Osteocyte (in vitro differentiated cells): ENCODE measurements at regions not wholly inside any gene's neighbourhood (a gene's known extent, or its start where the extent isn't known, plus 50 kb on each side); places are given as distances from the start of the nearest gene placed in this dataset.
A peak's percentile ranks its signal among the peaks of the same experiment; 100 is the strongest.

Experiments
- DNase-seq: peaks from one replicate; pipeline ENCODE4 v3.0.0; 2021; ENCODE audit warnings: mixed read lengths; ENCODE audit not compliant: unreplicated experiment; ENCODE audit errors: extremely low spot score
- H3K27ac Mint-ChIP-seq: one replicate; pipeline ENCODE4 v1.8.0; 2021; ENCODE audit warnings: mild to moderate bottlenecking, mixed read lengths; ENCODE audit not compliant: unreplicated experiment
- H3K27me3 Mint-ChIP-seq: one replicate; pipeline ENCODE4 v1.8.0; 2021; ENCODE audit warnings: mixed read lengths; ENCODE audit not compliant: unreplicated experiment
- H3K36me3 Mint-ChIP-seq: one replicate; pipeline ENCODE4 v1.8.0; 2021; ENCODE audit warnings: mixed read lengths; ENCODE audit not compliant: unreplicated experiment
- H3K4me1 Mint-ChIP-seq: one replicate; pipeline ENCODE4 v1.8.0; 2021; ENCODE audit warnings: mixed read lengths; ENCODE audit not compliant: unreplicated experiment
- H3K4me3 Mint-ChIP-seq: one replicate; pipeline ENCODE4 v1.8.0; 2021; ENCODE audit warnings: mild to moderate bottlenecking, moderate library complexity, mixed read lengths; ENCODE audit not compliant: unreplicated experiment
- H3K9me3 Mint-ChIP-seq: one replicate; pipeline ENCODE4 v1.8.0; 2021; ENCODE audit warnings: mixed read lengths; ENCODE audit not compliant: unreplicated experiment
- TF ChIP-seq, protein P1 (sequence below): fragments of 200-600 bp; sonication (generic); IDR thresholded peaks from 2 replicates; pipeline ENCODE4 v1.5.0; 2021; ENCODE audit warnings: antibody characterized with exemption, mild to moderate bottlenecking, moderate library complexity

DNA sequence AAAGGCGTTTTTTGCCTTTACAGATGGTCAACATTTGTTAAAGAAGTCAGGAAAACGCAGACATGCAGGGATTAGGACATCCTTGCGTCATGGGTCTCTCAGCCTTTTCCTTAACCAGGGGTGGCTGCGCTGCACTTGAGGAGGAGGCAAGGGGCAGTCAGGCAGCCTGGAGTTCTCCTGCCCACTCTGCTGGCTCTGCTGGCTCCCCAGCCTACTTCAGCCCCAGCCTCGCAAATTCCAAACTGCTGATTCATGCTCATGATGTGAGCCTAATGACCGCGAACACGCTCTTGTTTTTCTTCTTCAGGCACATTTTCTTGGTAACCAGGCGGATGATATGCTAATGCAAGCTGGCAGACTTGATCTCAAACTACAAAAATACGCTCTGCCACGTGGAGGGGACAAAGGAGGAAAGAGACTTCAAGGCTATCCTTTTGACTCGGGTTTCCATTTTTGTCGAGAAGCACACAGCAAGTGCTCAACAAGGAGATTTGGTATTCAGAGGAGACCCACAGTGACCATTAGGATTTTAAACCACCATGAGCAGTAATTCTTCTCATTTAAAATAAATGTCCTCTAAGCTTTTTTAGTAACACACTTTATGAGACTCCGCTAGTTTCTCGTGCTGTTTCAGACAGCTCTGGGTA lies 290.3 kb upstream of the STXBP5 start:
- H3K9me3 Mint-ChIP-seq, result peaks cover 18% of the 10 kb centered on the region
- TF ChIP-seq, protein P1, sequence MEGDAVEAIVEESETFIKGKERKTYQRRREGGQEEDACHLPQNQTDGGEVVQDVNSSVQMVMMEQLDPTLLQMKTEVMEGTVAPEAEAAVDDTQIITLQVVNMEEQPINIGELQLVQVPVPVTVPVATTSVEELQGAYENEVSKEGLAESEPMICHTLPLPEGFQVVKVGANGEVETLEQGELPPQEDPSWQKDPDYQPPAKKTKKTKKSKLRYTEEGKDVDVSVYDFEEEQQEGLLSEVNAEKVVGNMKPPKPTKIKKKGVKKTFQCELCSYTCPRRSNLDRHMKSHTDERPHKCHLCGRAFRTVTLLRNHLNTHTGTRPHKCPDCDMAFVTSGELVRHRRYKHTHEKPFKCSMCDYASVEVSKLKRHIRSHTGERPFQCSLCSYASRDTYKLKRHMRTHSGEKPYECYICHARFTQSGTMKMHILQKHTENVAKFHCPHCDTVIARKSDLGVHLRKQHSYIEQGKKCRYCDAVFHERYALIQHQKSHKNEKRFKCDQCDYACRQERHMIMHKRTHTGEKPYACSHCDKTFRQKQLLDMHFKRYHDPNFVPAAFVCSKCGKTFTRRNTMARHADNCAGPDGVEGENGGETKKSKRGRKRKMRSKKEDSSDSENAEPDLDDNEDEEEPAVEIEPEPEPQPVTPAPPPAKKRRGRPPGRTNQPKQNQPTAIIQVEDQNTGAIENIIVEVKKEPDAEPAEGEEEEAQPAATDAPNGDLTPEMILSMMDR, result peak; percentile 24
- peak overlapping the region; percentile 99 for H3K27ac Mint-ChIP-seq
- peak overlapping the region; percentile 50 for H3K4me3 Mint-ChIP-seq
- H3K27me3 Mint-ChIP-seq, result no peaks in the 10 kb centered on the region
- H3K4me1 Mint-ChIP-seq, result peaks cover 58% of the 10 kb centered on the region
- no peaks in the 10 kb centered on the region for H3K36me3 Mint-ChIP-seq
- peak; percentile 93 for DNase-seq

GRCh38 chr6:146914489-146915483 lies 289.4 kb upstream of the STXBP5 start:
- H3K4me3 Mint-ChIP-seq, result peak overlapping the region; percentile 50

DNA sequence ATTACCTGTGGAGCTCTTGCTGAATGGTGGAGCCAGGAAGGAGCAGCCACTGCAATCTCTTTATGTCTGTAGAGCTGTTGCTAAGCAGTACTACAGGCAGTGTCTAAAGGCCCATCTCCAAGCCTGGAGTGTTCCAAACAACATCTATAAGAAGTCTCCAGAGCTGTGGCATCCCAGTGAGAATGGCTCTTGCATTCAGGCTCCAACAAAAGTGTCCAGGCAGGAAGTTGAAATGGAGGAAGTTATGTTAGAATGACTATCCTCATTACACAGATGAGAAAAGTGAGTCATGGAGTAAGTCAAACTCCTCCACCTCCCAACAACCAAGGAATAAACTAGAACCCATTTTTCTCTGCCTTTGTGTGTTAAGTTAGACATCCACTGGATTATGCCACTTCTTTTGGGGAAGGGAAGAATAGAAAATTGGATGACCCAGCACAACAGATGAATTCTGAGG lies 288.5 kb upstream of the STXBP5 start:
- no peaks in the 10 kb centered on the region for H3K27me3 Mint-ChIP-seq
- H3K9me3 Mint-ChIP-seq, result peaks cover 12% of the 10 kb centered on the region
- H3K27ac Mint-ChIP-seq, result peak overlapping the region; percentile 99
- peaks cover 51% of the 10 kb centered on the region for H3K4me1 Mint-ChIP-seq
- H3K4me3 Mint-ChIP-seq, result peak overlapping the region; percentile 50
- no peaks in the 10 kb centered on the region for H3K36me3 Mint-ChIP-seq
- no peak for DNase-seq
- TF ChIP-seq, protein P1, result no peak

More at GRCh38 chr6:146914489-146915483, 289.4 kb upstream of the STXBP5 start:
- TF ChIP-seq, protein P1, result no peak
- peaks cover 18% of the 10 kb centered on the region for H3K9me3 Mint-ChIP-seq
- H3K36me3 Mint-ChIP-seq, result no peaks in the 10 kb centered on the region
- peaks cover 58% of the 10 kb centered on the region for H3K4me1 Mint-ChIP-seq
- DNase-seq, result no peak
- peak overlapping the region; percentile 99 for H3K27ac Mint-ChIP-seq
- no peaks in the 10 kb centered on the region for H3K27me3 Mint-ChIP-seq

DNA sequence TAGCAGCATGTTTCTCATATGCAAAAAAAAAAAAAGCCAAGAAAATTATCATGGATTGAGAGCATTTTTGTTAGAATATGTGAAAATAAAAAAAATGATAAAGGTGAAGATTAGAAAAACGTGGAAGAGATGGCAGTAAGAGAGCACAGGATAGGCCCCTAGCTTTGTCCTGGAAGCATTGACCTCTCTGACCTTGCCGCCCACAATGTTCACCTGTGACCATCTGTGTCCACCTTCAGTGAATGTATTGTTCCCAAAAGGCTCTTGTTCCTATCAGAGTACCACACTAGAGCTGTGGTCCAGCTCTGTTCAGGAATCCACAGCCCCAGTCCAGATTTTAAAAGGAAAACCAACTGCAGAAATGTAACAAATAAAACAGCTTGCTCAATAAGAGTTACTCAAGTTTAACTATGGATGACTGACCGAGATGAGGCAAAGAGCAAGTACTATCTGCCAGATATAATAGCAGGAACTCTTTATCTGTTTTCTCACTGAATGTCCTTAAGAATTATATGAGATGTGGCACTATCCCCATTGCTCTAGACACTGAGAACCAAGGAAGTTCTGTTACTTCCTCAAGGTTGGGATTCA lies 287.7 kb upstream of the STXBP5 start:
- H3K27ac Mint-ChIP-seq, result peak overlapping the region; percentile 99
- no peak overlapping the region for H3K4me3 Mint-ChIP-seq
- H3K36me3 Mint-ChIP-seq, result no peaks in the 10 kb centered on the region
- peaks cover 12% of the 10 kb centered on the region for H3K9me3 Mint-ChIP-seq
- H3K27me3 Mint-ChIP-seq, result no peaks in the 10 kb centered on the region
- no peak for DNase-seq
- TF ChIP-seq, protein P1, result no peak
- peaks cover 45% of the 10 kb centered on the region for H3K4me1 Mint-ChIP-seq
